ENCODE measurements at regions not wholly inside any gene's neighbourhood (a gene's known extent, or its start where the extent isn't known, plus 50 kb on each side); places are given as distances from the start of the nearest gene placed in this dataset.
A peak's percentile ranks its signal among the peaks of the same experiment; 100 is the strongest.

DNA sequence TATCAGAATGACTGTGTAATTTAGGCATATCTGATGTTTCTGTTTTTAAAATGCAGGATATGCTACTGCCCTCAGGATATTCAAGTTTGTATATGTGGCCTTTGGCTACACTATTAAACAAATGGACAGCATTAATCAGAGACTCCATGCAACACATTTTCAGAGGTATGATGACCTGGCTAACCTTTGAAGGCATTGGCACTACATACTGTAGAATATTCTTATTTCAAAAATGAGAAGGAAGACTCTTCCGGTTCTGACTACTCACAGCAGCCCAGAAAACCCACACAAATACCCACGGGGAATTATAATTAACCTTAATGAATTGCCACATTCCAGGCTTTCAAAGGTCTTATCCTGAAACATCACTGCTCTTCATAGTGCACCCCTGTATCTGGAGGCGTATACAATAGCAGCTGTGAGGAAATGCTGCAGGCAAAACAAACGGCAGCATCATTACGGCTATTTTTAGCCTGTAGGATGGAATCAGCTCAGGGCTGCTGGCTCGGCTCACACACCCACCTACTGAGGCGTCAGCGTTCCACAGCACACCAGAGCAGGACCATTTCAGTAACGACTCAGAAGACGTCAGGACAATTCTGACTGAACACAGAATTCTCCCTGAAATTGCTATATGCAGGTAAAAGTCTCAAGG, 648.5 kb downstream of the RPS29 start:
- Histone ChIP-seq H3K36me3 (no peaks in the 10 kb centered on the region), H3K4me1 (ENCODE audit: insufficient read depth) (no peaks in the 10 kb centered on the region), H3K27ac (no peak overlapping the region), H3K9me3 (no peaks in the 10 kb centered on the region), H3K27me3 (no peaks in the 10 kb centered on the region), H3K4me3 (no peak overlapping the region)
- DNase-seq, result peak in 1 of 5 donors; percentile 21
- intact Hi-C loops (cut with DNase I), result no loop called here
- WGBS, 3 donors, result 1 to 19% (median 2%) methylated on average over 10 of the region's 10 CpGs
- TF ChIP-seq CTCF (IDR thresholded peaks at IDR 0.05) (no peak), EP300 (IDR thresholded peaks at IDR 0.05) (no peak), POLR2A (IDR thresholded peaks at IDR 0.05) (no peak)

- Histone ChIP-seq H3K27ac (no peak overlapping the region), H3K4me1 (ENCODE audit: insufficient read depth) (no peaks in the 10 kb centered on the region), H3K4me3 (no peak overlapping the region), H3K9me3 (no peaks in the 10 kb centered on the region), H3K27me3 (no peaks in the 10 kb centered on the region), H3K36me3 (no peaks in the 10 kb centered on the region)
- no peak for DNase-seq
- intact Hi-C loops (cut with DNase I), result no loop called here
- WGBS, 3 donors, result 9 to 21% (median 15%) methylated on average over 1 of the region's 1 CpG
- TF ChIP-seq CTCF (IDR thresholded peaks at IDR 0.05) (no peak), EP300 (IDR thresholded peaks at IDR 0.05) (no peak), POLR2A (IDR thresholded peaks at IDR 0.05) (no peak)
Observed at GRCh38 chr14:48936849-48937248, 649.3 kb downstream of the RPS29 start.

DNA sequence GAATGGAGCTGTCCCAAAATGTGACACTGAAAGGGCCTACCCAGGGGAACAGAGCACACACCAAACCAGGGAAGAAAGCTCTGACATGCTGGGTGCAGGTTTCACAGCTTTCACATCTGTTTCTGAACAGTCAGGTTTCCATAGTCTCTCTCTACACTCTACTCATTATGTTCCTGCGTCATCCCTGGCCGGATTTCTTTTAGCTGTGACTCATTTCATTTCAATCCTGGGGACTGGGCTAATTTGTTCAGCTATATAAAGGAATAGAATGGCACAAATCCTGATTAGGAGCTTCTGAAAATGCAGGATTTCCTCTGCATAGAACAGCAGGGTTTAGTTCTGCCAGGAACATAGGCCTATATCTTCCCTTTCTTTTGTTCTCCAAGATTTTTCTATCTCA, 649.8 kb downstream of the RPS29 start:
- WGBS, 3 donors, result 33 to 49% (median 38%) methylated on average over 2 of the region's 2 CpGs
- no peak for TF ChIP-seq EP300 (IDR thresholded peaks at IDR 0.05)
- no peak for TF ChIP-seq CTCF (IDR thresholded peaks at IDR 0.05)
- TF ChIP-seq POLR2A (IDR thresholded peaks at IDR 0.05), result no peak
- DNase-seq, result no peak

GRCh38 chr14:48925184-48925583, 661.0 kb downstream of the RPS29 start:
- WGBS, 3 donors, result 93% methylated on average over 6 of the region's 6 CpGs
- intact Hi-C loops (cut with DNase I), result no loop called here
- no peaks in the 10 kb centered on the region for H3K27me3 ChIP-seq
- H3K36me3 ChIP-seq, result no peaks in the 10 kb centered on the region
- H3K4me3 ChIP-seq, result no peak overlapping the region
- no peaks in the 10 kb centered on the region for H3K4me1 ChIP-seq (ENCODE audit: insufficient read depth)
- H3K9me3 ChIP-seq, result no peaks in the 10 kb centered on the region
- DNase-seq, result no peak
- TF ChIP-seq CTCF (IDR thresholded peaks at IDR 0.05) (no peak), POLR2A (IDR thresholded peaks at IDR 0.05) (no peak), EP300 (IDR thresholded peaks at IDR 0.05) (no peak)
- no peak overlapping the region for H3K27ac ChIP-seq

More for the DNA sequence above, 649.8 kb downstream of the RPS29 start:
- Histone ChIP-seq H3K4me3 (no peak overlapping the region), H3K9me3 (no peaks in the 10 kb centered on the region), H3K27ac (no peak overlapping the region), H3K27me3 (no peaks in the 10 kb centered on the region), H3K36me3 (no peaks in the 10 kb centered on the region), H3K4me1 (ENCODE audit: insufficient read depth) (no peaks in the 10 kb centered on the region)
- intact Hi-C loops (cut with DNase I), result no loop called here

All from ovary (tissue), 7 donors.